H9 (cell line): ENCODE measurements at regions not wholly inside any gene's neighbourhood (a gene's known extent, or its start where the extent isn't known, plus 50 kb on each side); places are given as distances from the start of the nearest gene placed in this dataset.
"Not testable (repeated sequence)": the region's sequence is repeated elsewhere in the genome, so short reads cannot be mapped to it uniquely, and the experiment has no call there.

Experiments used
- DNase-seq: peaks from one replicate; pipeline ENCODE4 v3.0.0-alpha.2; 2017
- H2AFZ ChIP-seq: one replicate; pipeline ENCODE4 v1.6.1; 2013; ENCODE audit warnings: mild to moderate bottlenecking, low read length, control low read depth, moderate library complexity
- H2AK5ac ChIP-seq: 2 replicates; pipeline ENCODE4 v1.6.1; 2013; ENCODE audit warnings: low read length, control low read depth, mixed read lengths; ENCODE audit not compliant: insufficient read length
- H2BK120ac ChIP-seq: one replicate; pipeline ENCODE4 v1.6.1; 2013; ENCODE audit warnings: low read depth, mild to moderate bottlenecking, low read length, control low read depth, inconsistent platforms; ENCODE audit not compliant: poor library complexity, severe bottlenecking
- H2BK12ac ChIP-seq: 2 replicates; pipeline ENCODE4 v1.6.1; 2013; ENCODE audit warnings: low read length, control low read depth, mixed read lengths, low read depth; ENCODE audit not compliant: insufficient read length
- H2BK15ac ChIP-seq: 2 replicates; pipeline ENCODE4 v1.6.1; 2013; ENCODE audit warnings: low read depth, low read length, control low read depth
- H2BK20ac ChIP-seq: one replicate; pipeline ENCODE4 v1.6.1; 2013; ENCODE audit warnings: low read depth, mild to moderate bottlenecking, low read length, control low read depth, inconsistent platforms; ENCODE audit not compliant: poor library complexity, severe bottlenecking
- H2BK5ac ChIP-seq: 2 replicates; pipeline ENCODE4 v1.6.1; 2013; ENCODE audit warnings: low read length, control low read depth, mixed read lengths; ENCODE audit not compliant: insufficient read length
- H3K14ac ChIP-seq: 2 replicates; pipeline ENCODE4 v1.6.1; 2013; ENCODE audit warnings: low read length, control low read depth; ENCODE audit not compliant: insufficient read depth
- H3K18ac ChIP-seq: 2 replicates; pipeline ENCODE4 v1.6.1; 2013; ENCODE audit warnings: low read depth, mild to moderate bottlenecking, mixed read lengths, low read length, control low read depth; ENCODE audit not compliant: insufficient read length
- H3K23ac ChIP-seq: 2 replicates; pipeline ENCODE4 v1.6.1; 2013; ENCODE audit warnings: low read length, control low read depth, mixed read lengths, low read depth; ENCODE audit not compliant: insufficient read length
- H3K23me2 ChIP-seq: 2 replicates; pipeline ENCODE4 v1.6.1; 2013; ENCODE audit warnings: low read depth, mild to moderate bottlenecking, mixed read lengths, low read length, control low read depth; ENCODE audit not compliant: insufficient read length, poor library complexity, severe bottlenecking
- H3K27ac ChIP-seq: 2 replicates; pipeline ENCODE4 v1.5.1; 2013; ENCODE audit warnings: low read length, control low read depth, mixed read lengths, low read depth; ENCODE audit not compliant: insufficient read length
- H3K27me3 ChIP-seq: 2 replicates; pipeline ENCODE4 v1.6.1; 2013; ENCODE audit warnings: low read length, control low read depth, inconsistent platforms; ENCODE audit not compliant: insufficient read depth
- H3K4ac ChIP-seq: 2 replicates; pipeline ENCODE4 v1.6.1; 2013; ENCODE audit warnings: low read depth, mild to moderate bottlenecking, control low read depth, inconsistent platforms, low read length, moderate library complexity
- H3K4me1 ChIP-seq: 2 replicates; pipeline ENCODE4 v1.6.1; 2013; ENCODE audit warnings: low read length, control low read depth, inconsistent platforms; ENCODE audit not compliant: insufficient read depth
- H3K4me2 ChIP-seq: 2 replicates; pipeline ENCODE4 v1.6.1; 2013; ENCODE audit warnings: low read length, control low read depth, mixed read lengths; ENCODE audit not compliant: insufficient read length, insufficient read depth
- H3K56ac ChIP-seq: 2 replicates; pipeline ENCODE4 v1.6.1; 2013; ENCODE audit warnings: low read depth, mild to moderate bottlenecking, mixed read lengths, low read length, control low read depth; ENCODE audit not compliant: insufficient read length
- H3K79me1 ChIP-seq: 2 replicates; pipeline ENCODE4 v1.6.1; 2013; ENCODE audit warnings: low read depth, mild to moderate bottlenecking, moderate library complexity, low read length, control low read depth, inconsistent platforms; ENCODE audit not compliant: insufficient read depth, poor library complexity, severe bottlenecking
- H3K79me2 ChIP-seq: 2 replicates; pipeline ENCODE4 v1.6.1; 2013; ENCODE audit warnings: low read length, control low read depth, inconsistent platforms; ENCODE audit not compliant: insufficient read depth
- H3K9ac ChIP-seq: 2 replicates; pipeline ENCODE4 v1.6.1; 2013; ENCODE audit warnings: low read length, control low read depth, mixed read lengths; ENCODE audit not compliant: insufficient read length; ENCODE audit errors: extremely low read depth
- H3K9me3 ChIP-seq: one replicate; pipeline ENCODE4 v1.6.1; 2013; ENCODE audit warnings: low read depth, low read length, inconsistent platforms; ENCODE audit not compliant: control insufficient read depth
- H3T11ph ChIP-seq: one replicate; pipeline ENCODE4 v1.6.1; 2013; ENCODE audit warnings: mild to moderate bottlenecking, low read length, control low read depth, inconsistent platforms
- H4K20me1 ChIP-seq: one replicate; pipeline ENCODE4 v1.6.1; 2013; ENCODE audit not compliant: control insufficient read depth, insufficient read length, insufficient read depth
- H4K5ac ChIP-seq: 2 replicates; pipeline ENCODE4 v1.6.1; 2013; ENCODE audit warnings: low read depth, mild to moderate bottlenecking, mixed read lengths, low read length, control low read depth; ENCODE audit not compliant: insufficient read length
- H4K8ac ChIP-seq: replicated peaks from 2 replicates; pipeline ENCODE4 v1.6.1; 2013; ENCODE audit warnings: low read length, control low read depth, mixed read lengths, low read depth; ENCODE audit not compliant: insufficient read length
- H4K91ac ChIP-seq: 2 replicates; pipeline ENCODE4 v1.6.1; 2013; ENCODE audit warnings: low read depth, mild to moderate bottlenecking, moderate library complexity, mixed read lengths, low read length, control low read depth; ENCODE audit not compliant: insufficient read length
- H3K27ac Mint-ChIP-seq, 3 experiments: 2 replicates in 2 of 3; 3 replicates in 1 of 3; pipeline ENCODE4 v1.8.0; 2020 to 2021; ENCODE audit warnings: mixed read lengths in 3 of 3, mild to moderate bottlenecking in 1 of 3, moderate library complexity in 1 of 3
- H3K27me3 Mint-ChIP-seq: 2 replicates; pipeline ENCODE4 v1.8.0; 2021; ENCODE audit warnings: low read depth, mild to moderate bottlenecking, moderate library complexity, mixed read lengths
- H3K36me3 Mint-ChIP-seq, 3 experiments: 2 replicates in 2 of 3; 3 replicates in 1 of 3; pipeline ENCODE4 v1.8.0; 2020 to 2021; ENCODE audit warnings: low read depth in 3 of 3, mixed read lengths in 3 of 3; ENCODE audit not compliant: insufficient read depth in 1 of 3
- H3K4me1 Mint-ChIP-seq, 2 experiments: 2 replicates each; pipeline ENCODE4 v1.8.0; 2020; ENCODE audit warnings: mixed read lengths in 2 of 2
- H3K4me3 Mint-ChIP-seq, 2 experiments: 2 replicates in 1 of 2; 3 replicates in 1 of 2; pipeline ENCODE4 v1.8.0; 2020 to 2021; ENCODE audit warnings: mild to moderate bottlenecking in 2 of 2, mixed read lengths in 2 of 2, moderate library complexity in 1 of 2
- H3K9me3 Mint-ChIP-seq, 2 experiments: 2 replicates in 1 of 2; 3 replicates in 1 of 2; pipeline ENCODE4 v1.8.0; 2020; ENCODE audit warnings: mild to moderate bottlenecking in 2 of 2, mixed read lengths in 2 of 2, moderate library complexity in 1 of 2
- CTCF ChIP-seq: fragments of 200-600 bp; sonication (generic); conservative IDR thresholded peaks from 3 replicates; pipeline ENCODE4 v1.8.0; 2021; ENCODE audit warnings: antibody characterized with exemption, mild to moderate bottlenecking
- WGBS: extraction: QIAGEN DNeasy Blood & Tissue Kit; methylation state at CpG from one replicate; pipeline ENCODE4 v1.1.7; 2013; ENCODE audit warnings: missing lambda C conversion rate, low lambda C conversion rate, mixed read lengths; ENCODE audit not compliant: insufficient read length; ENCODE audit errors: extremely low coverage; 5-methylcytosine and 5-hydroxymethylcytosine counted together

- Histone ChIP-seq H2BK12ac (no peak overlapping the region), H3K4me2 (no peak overlapping the region), H3K14ac (no peak overlapping the region), H2BK120ac (no peak overlapping the region), H4K91ac (no peak overlapping the region), H3K79me2 (no peaks in the 10 kb centered on the region; the same call in 1 of the 2 replicates), H3K27ac (no peak overlapping the region), H3K23ac (no peak overlapping the region), H2BK20ac (no peak overlapping the region), H3K9me3 (no peaks in the 10 kb centered on the region), H2BK5ac (no peak overlapping the region), H3K4ac (no peak overlapping the region), H2AK5ac (no peak overlapping the region), H2AFZ (no peak overlapping the region), H4K20me1 (no peaks in the 10 kb centered on the region), H3K27me3 (no peaks in the 10 kb centered on the region), H3K23me2 (no peaks in the 10 kb centered on the region), H4K8ac (no peak overlapping the region), H4K5ac (no peak overlapping the region), H3K79me1 (no peaks in the 10 kb centered on the region), H3T11ph (no peak overlapping the region), H2BK15ac (no peak overlapping the region), H3K4me1 (no peaks in the 10 kb centered on the region), H3K18ac (no peak overlapping the region), H3K9ac (no peak overlapping the region), H3K56ac (no peak overlapping the region)
- no peak for DNase-seq
- Mint-ChIP-seq H3K27ac (no peak overlapping the region; a peak in 1 of 7 replicates), H3K4me1 (no peaks in the 10 kb centered on the region), H3K27me3 (no peaks in the 10 kb centered on the region), H3K9me3 (peaks cover 14 to 16% of the 10 kb centered on the region in 2 experiments), H3K4me3 (no peak overlapping the region), H3K36me3 (peaks cover 0 to 14% (median 2%) of the 10 kb centered on the region in 3 experiments; a peak in 5 of 7 replicates)
- no peak for TF ChIP-seq CTCF
- WGBS, result no CpG with 5 or more reads among the region's 1 CpG
These were observed 153.7 kb upstream of the FBXO11 start for GRCh38 chr2:48059975-48060374.

- not testable (repeated sequence) for DNase-seq, H2BK15ac ChIP-seq, H3K27ac ChIP-seq, H2AK5ac ChIP-seq, H2BK12ac ChIP-seq, H3K4me2 ChIP-seq, H2BK5ac ChIP-seq, H3K79me1 ChIP-seq, H3K14ac ChIP-seq, H2AFZ ChIP-seq, H3T11ph ChIP-seq, H3K9me3 ChIP-seq, H4K20me1 ChIP-seq, H3K27me3 Mint-ChIP-seq, H2BK20ac ChIP-seq, H3K79me2 ChIP-seq, H3K18ac ChIP-seq, H3K23me2 ChIP-seq, H3K4ac ChIP-seq, H3K27me3 ChIP-seq, H2BK120ac ChIP-seq, H3K4me1 Mint-ChIP-seq, H3K23ac ChIP-seq, H3K27ac Mint-ChIP-seq, H4K8ac ChIP-seq, H3K56ac ChIP-seq, H3K4me1 ChIP-seq, H4K5ac ChIP-seq, H3K9ac ChIP-seq, H4K91ac ChIP-seq, H3K4me3 Mint-ChIP-seq
- WGBS, result no CpG with 5 or more reads among the region's 4 CpGs
- Mint-ChIP-seq H3K36me3 (peaks cover 0 to 14% (median 0%) of the 10 kb centered on the region in 3 experiments; a peak in 5 of 7 replicates), H3K9me3 (peaks cover 12 to 14% of the 10 kb centered on the region in 2 experiments)
These were observed 155.4 kb upstream of the FBXO11 start for GRCh38 chr2:48061656-48062055.
